ENCODE measurements at regions not wholly inside any gene's neighbourhood (a gene's known extent, or its start where the extent isn't known, plus 50 kb on each side); places are given as distances from the start of the nearest gene placed in this dataset.
A peak's percentile ranks its signal among the peaks of the same experiment; 100 is the strongest.

- peak in 4 of 6 experiments; percentile 21 to 46 (median 40) for TF ChIP-seq CTCF (IDR thresholded peaks at IDR 0.05)
- no peak for TF ChIP-seq POLR2A (IDR thresholded peaks at IDR 0.05)
These were observed 55.6 kb upstream of the LYVE1 start for GRCh38 chr11:10623797-10624761.

All from Peyer's patch (tissue), 4 donors.